Large intestine (tissue), 3 donors: ENCODE measurements at regions not wholly inside any gene's neighbourhood (a gene's known extent, or its start where the extent isn't known, plus 50 kb on each side); places are given as distances from the start of the nearest gene placed in this dataset.
A peak's percentile ranks its signal among the peaks of the same experiment; 100 is the strongest.

Experiments
- DNase-seq, 2 donors: peaks; one replicate each; pipeline versions ENCODE4 v3.0.0 to v3.0.0-alpha.2; 2013
- H3K27ac ChIP-seq: one replicate; pipeline ENCODE4 v1.5.1; 2013; ENCODE audit warnings: low read length
- H3K27me3 ChIP-seq: 2 replicates; pipeline ENCODE4 v1.6.1; 2013; ENCODE audit warnings: low read length; ENCODE audit not compliant: control insufficient read depth, insufficient read depth
- H3K36me3 ChIP-seq: 2 replicates; pipeline ENCODE4 v1.6.1; 2013; ENCODE audit warnings: low read length; ENCODE audit not compliant: control insufficient read depth, insufficient read depth
- H3K4me1 ChIP-seq: one replicate; pipeline ENCODE4 v1.6.1; 2013; ENCODE audit warnings: low read length; ENCODE audit not compliant: control insufficient read depth, insufficient read depth
- H3K4me3 ChIP-seq: one replicate; pipeline ENCODE4 v1.5.1; 2013; ENCODE audit warnings: low read length
- H3K9me3 ChIP-seq: one replicate; pipeline ENCODE4 v1.6.1; 2013; ENCODE audit warnings: mild to moderate bottlenecking, low read depth, low read length, moderate library complexity; ENCODE audit not compliant: control insufficient read depth
- WGBS: methylation state at CpG from one replicate; pipeline ENCODE4 v1.1.5; 2013; ENCODE audit warnings: low lambda C conversion rate; ENCODE audit not compliant: insufficient coverage; 5-methylcytosine and 5-hydroxymethylcytosine counted together

- Histone ChIP-seq H3K9me3 (peaks cover 1% of the 10 kb centered on the region), H3K4me1 (peaks cover 3% of the 10 kb centered on the region), H3K27me3 (no peaks in the 10 kb centered on the region), H3K4me3 (no peak overlapping the region), H3K27ac (no peak overlapping the region), H3K36me3 (no peaks in the 10 kb centered on the region)
- WGBS, result 52% methylated on average over 5 of the region's 8 CpGs
- DNase-seq, result peak in 1 of 2 donors; percentile 11
These were observed 393.7 kb upstream of the DYNLRB2 start for GRCh38 chr16:80147026-80147655.

GRCh38 chr16:80144191-80144590 is 396.6 kb upstream of the DYNLRB2 start:
- no peak for DNase-seq
- no peaks in the 10 kb centered on the region for H3K36me3 ChIP-seq
- no peaks in the 10 kb centered on the region for H3K4me1 ChIP-seq
- no peak overlapping the region for H3K27ac ChIP-seq
- peaks cover 2% of the 10 kb centered on the region for H3K9me3 ChIP-seq
- no peak overlapping the region for H3K4me3 ChIP-seq
- no peaks in the 10 kb centered on the region for H3K27me3 ChIP-seq

GRCh38 chr16:80142940-80143339 is 397.9 kb upstream of the DYNLRB2 start:
- Histone ChIP-seq H3K9me3 (peaks cover 2% of the 10 kb centered on the region), H3K27ac (no peak overlapping the region), H3K36me3 (no peaks in the 10 kb centered on the region), H3K4me1 (no peaks in the 10 kb centered on the region), H3K4me3 (no peak overlapping the region), H3K27me3 (no peaks in the 10 kb centered on the region)
- no peak for DNase-seq

- Histone ChIP-seq H3K4me1 (no peaks in the 10 kb centered on the region), H3K27me3 (no peaks in the 10 kb centered on the region)
- no CpG with 5 or more reads among the region's 6 CpGs for WGBS
These were observed 398.5 kb upstream of the DYNLRB2 start for GRCh38 chr16:80142281-80142680.

GRCh38 chr16:80129791-80130190 is 411.0 kb upstream of the DYNLRB2 start:
- Histone ChIP-seq H3K27ac (no peak overlapping the region), H3K36me3 (no peaks in the 10 kb centered on the region), H3K9me3 (no peaks in the 10 kb centered on the region), H3K4me1 (no peaks in the 10 kb centered on the region), H3K4me3 (no peak overlapping the region), H3K27me3 (no peaks in the 10 kb centered on the region)
- DNase-seq, result no peak
- no CpG with 5 or more reads among the region's 4 CpGs for WGBS

More at GRCh38 chr16:80142281-80142680, 398.5 kb upstream of the DYNLRB2 start:
- H3K4me3 ChIP-seq, result no peak overlapping the region
- peaks cover 2% of the 10 kb centered on the region for H3K9me3 ChIP-seq
- no peak for DNase-seq
- no peaks in the 10 kb centered on the region for H3K36me3 ChIP-seq
- no peak overlapping the region for H3K27ac ChIP-seq

- Histone ChIP-seq H3K36me3 (no peaks in the 10 kb centered on the region), H3K27me3 (no peaks in the 10 kb centered on the region), H3K4me3 (no peak overlapping the region), H3K27ac (no peak overlapping the region), H3K4me1 (no peaks in the 10 kb centered on the region), H3K9me3 (no peaks in the 10 kb centered on the region)
- no peak for DNase-seq
- no CpG with 5 or more reads among the region's 5 CpGs for WGBS
These were observed 415.1 kb upstream of the DYNLRB2 start for GRCh38 chr16:80125677-80126076.

GRCh38 chr16:80123189-80123588 is 417.6 kb upstream of the DYNLRB2 start:
- H3K36me3 ChIP-seq, result no peaks in the 10 kb centered on the region
- H3K9me3 ChIP-seq, result no peaks in the 10 kb centered on the region
- no CpG with 5 or more reads among the region's 1 CpG for WGBS
- no peak for DNase-seq
- no peaks in the 10 kb centered on the region for H3K4me1 ChIP-seq
- no peak overlapping the region for H3K4me3 ChIP-seq
- H3K27ac ChIP-seq, result no peak overlapping the region
- no peaks in the 10 kb centered on the region for H3K27me3 ChIP-seq

GRCh38 chr16:80122115-80122514 is 418.7 kb upstream of the DYNLRB2 start:
- no peak overlapping the region for H3K4me3 ChIP-seq
- no peaks in the 10 kb centered on the region for H3K27me3 ChIP-seq
- H3K36me3 ChIP-seq, result no peaks in the 10 kb centered on the region
- no CpG with 5 or more reads among the region's 9 CpGs for WGBS
- no peaks in the 10 kb centered on the region for H3K4me1 ChIP-seq
- no peak overlapping the region for H3K27ac ChIP-seq
- DNase-seq, result peak in 1 of 2 donors; percentile 16
- no peaks in the 10 kb centered on the region for H3K9me3 ChIP-seq

- H3K27me3 ChIP-seq, result no peaks in the 10 kb centered on the region
- H3K4me3 ChIP-seq, result no peak overlapping the region
- no peak for DNase-seq
- no peaks in the 10 kb centered on the region for H3K4me1 ChIP-seq
- H3K9me3 ChIP-seq, result no peaks in the 10 kb centered on the region
- no CpG with 5 or more reads among the region's 3 CpGs for WGBS
- H3K27ac ChIP-seq, result no peak overlapping the region
- no peaks in the 10 kb centered on the region for H3K36me3 ChIP-seq
These were observed 419.3 kb upstream of the DYNLRB2 start for GRCh38 chr16:80121522-80121909.

- Histone ChIP-seq H3K27ac (no peak overlapping the region), H3K36me3 (no peaks in the 10 kb centered on the region), H3K4me1 (no peaks in the 10 kb centered on the region), H3K4me3 (no peak overlapping the region), H3K27me3 (no peaks in the 10 kb centered on the region), H3K9me3 (no peaks in the 10 kb centered on the region)
- no CpG with 5 or more reads among the region's 3 CpGs for WGBS
- DNase-seq, result no peak
These were observed 419.8 kb upstream of the DYNLRB2 start for GRCh38 chr16:80120899-80121521.

GRCh38 chr16:80117556-80118130 is 423.1 kb upstream of the DYNLRB2 start:
- H3K36me3 ChIP-seq, result no peaks in the 10 kb centered on the region
- H3K4me1 ChIP-seq, result no peaks in the 10 kb centered on the region
- WGBS, result 100% methylated on average over 2 of the region's 4 CpGs
- H3K27me3 ChIP-seq, result no peaks in the 10 kb centered on the region
- no peaks in the 10 kb centered on the region for H3K9me3 ChIP-seq
- DNase-seq, result no peak
- H3K27ac ChIP-seq, result no peak overlapping the region
- no peak overlapping the region for H3K4me3 ChIP-seq
